HG03354 (cell line): ENCODE measurements at regions not wholly inside any gene's neighbourhood (a gene's known extent, or its start where the extent isn't known, plus 50 kb on each side); places are given as distances from the start of the nearest gene placed in this dataset.

Experiments
- ATAC-seq: cut with Tn5 transposase; IDR thresholded peaks from one replicate; pipeline ENCODE4 v1.9.1; 2021; ENCODE audit warnings: mild to moderate bottlenecking; ENCODE audit not compliant: unreplicated experiment, poor library complexity, severe bottlenecking

DNA sequence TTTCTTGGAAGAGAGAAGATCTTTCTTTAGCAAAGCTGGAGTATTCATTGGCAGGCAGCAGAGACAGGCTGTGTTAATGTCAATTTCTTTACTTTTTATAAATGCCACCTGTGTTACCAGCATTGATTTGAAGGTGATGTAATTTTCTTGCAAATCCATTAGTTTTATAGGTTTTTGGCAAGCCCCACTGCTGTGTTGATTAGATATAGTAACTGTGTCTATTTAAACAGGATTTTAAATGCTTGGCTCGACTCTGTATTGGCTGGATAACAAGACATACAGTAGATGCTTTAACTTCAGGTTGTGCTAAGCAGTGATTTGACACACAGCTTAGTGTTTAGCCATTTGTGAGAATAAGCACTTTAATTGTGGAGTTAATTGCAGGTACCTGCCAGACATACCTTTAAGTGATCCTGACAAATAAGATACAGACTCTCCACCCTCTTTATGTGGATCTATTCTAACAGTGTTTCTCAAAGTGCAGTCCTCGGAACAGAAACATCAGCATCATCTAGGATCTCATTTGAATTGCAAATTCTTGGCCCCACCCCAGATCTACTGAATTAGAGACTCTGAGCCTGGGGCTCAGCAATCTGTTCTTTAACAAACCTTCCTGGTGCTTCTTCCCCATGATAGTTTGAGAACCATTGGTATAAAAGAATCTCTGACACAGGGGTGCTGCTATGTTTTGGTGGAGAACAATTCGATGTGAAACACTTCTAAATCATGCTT is 397.5 kb downstream of the HDGFL1 start:
- ATAC-seq, result no peak

- ATAC-seq, result no peak
Observed at GRCh38 chr6:22970004-22970403, 400.6 kb downstream of the HDGFL1 start.

DNA sequence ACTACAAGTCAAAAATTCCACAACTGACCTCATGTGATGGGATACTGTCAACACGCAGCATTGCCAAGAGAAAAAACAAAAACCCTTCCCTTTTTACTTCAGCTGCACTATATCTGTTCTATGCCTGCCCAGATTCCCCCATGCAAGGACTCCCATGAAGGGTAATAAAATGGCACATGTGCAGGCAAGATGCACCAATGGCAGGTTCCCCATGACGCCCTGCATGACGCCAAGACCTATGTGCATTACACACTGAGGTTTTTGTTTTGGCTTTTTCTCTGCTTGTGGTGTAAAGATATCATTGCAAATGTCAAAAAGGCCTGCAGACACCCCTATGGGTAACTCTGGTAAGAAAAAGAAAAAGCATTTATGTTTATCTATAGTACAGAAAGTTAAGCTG is 403.4 kb downstream of the HDGFL1 start:
- no peak for ATAC-seq

DNA sequence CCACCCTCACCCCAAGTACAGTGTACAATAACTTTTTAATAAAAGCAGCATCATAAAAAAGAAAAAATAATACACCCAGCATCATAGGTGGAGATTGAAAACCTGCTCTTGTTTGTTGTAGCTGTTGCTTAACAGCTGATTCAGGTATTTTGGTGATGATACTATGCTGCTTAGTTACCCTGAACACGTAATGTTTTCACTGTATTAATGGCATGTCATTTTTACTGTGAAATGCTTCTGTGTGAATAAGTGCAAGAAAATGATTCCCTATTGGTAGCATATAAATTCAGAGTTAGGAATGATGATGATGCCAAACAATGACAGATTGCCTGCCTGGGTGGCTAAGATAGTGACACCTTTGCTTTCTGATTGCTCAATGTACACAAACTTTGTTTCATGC is 405.7 kb downstream of the HDGFL1 start:
- no peak for ATAC-seq

- ATAC-seq, result no peak
Observed at GRCh38 chr6:22980446-22980845, 411.1 kb downstream of the HDGFL1 start.

- ATAC-seq, result no peak
Observed at GRCh38 chr6:23002044-23002619, 432.8 kb downstream of the HDGFL1 start.

GRCh38 chr6:23003671-23004467 is 434.5 kb downstream of the HDGFL1 start:
- no peak for ATAC-seq

- ATAC-seq, result no peak
Observed at GRCh38 chr6:23006656-23007055, 437.3 kb downstream of the HDGFL1 start.

DNA sequence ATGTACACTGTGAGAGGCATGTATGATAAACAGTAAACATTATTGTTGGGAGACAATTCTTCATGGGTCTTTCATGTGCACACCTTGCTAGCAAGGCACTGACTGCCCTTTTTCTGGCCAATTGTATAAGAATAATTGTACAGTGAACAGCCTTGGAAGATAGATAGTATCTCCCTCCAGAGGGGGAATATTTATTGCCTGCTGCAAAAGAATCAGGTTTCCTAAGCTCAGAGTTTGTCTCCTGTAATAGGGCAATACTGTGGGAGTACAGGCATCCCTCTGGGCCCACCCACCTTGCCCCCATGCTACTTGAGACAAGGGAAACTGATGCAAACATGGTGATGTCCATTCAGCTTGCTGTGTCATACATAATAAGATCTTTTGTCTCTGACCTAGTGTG is 442.2 kb downstream of the HDGFL1 start:
- ATAC-seq, result no peak

GRCh38 chr6:23013776-23014175 is 444.4 kb downstream of the HDGFL1 start:
- no peak for ATAC-seq

- ATAC-seq, result no peak
Observed at GRCh38 chr6:23016696-23017095, 447.3 kb downstream of the HDGFL1 start.

DNA sequence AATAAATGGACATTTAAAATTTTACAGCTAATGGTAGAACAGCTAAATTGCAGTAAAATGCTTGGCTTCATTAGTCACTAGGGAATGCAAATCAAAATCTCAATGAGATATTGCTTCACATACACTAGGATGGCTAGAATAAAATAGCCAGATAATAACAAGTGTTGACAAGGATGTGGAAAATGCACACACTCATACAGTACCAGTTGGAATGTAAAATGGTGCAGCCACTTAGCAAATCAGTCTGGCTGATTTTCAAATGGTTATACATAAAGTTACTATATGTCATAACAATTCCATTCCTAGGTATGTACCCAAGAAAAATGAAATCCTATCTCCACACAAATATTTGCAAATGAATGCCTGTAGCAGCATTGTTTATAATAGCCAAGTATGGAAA is 452.1 kb downstream of the HDGFL1 start:
- no peak for ATAC-seq

DNA sequence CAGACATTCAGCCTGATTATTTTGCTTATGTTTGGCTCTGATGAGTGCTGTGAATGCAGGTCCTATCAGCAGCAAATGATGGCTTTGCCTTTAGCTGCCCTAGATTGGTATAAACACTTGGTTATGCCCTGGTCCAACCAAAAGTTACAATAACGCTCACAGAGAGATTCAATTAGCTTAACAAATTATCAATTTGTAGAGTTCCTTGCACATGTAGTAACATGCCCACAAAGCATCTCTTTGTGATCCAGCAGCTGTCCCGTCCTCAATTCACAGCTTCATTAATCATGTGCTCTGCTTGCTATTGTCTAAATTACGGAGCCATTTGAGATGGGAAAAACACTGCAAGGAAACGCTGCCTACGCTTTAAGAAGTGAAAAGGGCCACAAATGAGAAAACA is 457.9 kb downstream of the HDGFL1 start:
- no peak for ATAC-seq

GRCh38 chr6:23031986-23032385 is 462.6 kb downstream of the HDGFL1 start:
- no peak for ATAC-seq

DNA sequence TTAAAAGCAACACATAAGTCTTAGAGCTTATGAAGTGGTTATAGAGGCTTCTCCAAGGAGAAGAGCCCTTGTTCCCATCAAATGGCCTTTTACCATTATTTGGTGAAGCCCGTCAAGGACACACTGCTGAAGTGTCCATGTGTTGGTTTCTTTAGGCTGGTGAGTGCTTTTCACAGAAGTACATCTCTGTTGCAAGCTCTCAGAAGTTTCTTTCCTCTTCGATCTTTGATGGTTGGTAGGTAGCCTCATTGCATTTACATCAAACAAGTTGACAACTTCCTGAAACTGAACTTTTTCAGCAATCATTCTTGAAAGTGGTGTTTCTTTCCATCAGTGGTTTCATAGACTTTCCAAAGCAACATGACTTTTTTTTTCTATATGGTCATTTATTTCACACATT is 465.6 kb downstream of the HDGFL1 start:
- no peak for ATAC-seq

- no peak for ATAC-seq
Observed at GRCh38 chr6:23036406-23036983, 467.1 kb downstream of the HDGFL1 start.

- ATAC-seq, result no peak
Observed at GRCh38 chr6:23040899-23041298, 471.5 kb downstream of the HDGFL1 start.

DNA sequence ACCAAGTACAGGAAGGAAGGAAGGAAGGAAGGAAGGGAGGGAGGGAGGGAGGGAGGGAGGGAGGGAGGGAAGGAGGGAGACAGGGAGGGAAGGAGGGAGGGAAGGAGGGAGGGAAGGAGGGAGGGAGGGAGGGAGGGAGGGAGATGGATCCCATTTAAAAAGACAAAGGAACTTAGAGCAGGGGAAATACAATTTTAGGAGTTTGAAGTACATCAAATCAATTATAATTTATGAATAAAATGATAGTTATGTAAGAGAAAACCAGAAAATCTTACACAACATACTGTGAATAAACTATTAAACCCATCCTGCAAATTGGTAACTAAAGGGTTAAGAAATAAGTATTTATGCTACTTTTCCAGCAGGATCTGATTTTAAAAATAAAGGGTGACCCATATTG is 475.9 kb downstream of the HDGFL1 start:
- no peak for ATAC-seq

GRCh38 chr6:23055523-23055922 is 486.2 kb downstream of the HDGFL1 start:
- no peak for ATAC-seq

DNA sequence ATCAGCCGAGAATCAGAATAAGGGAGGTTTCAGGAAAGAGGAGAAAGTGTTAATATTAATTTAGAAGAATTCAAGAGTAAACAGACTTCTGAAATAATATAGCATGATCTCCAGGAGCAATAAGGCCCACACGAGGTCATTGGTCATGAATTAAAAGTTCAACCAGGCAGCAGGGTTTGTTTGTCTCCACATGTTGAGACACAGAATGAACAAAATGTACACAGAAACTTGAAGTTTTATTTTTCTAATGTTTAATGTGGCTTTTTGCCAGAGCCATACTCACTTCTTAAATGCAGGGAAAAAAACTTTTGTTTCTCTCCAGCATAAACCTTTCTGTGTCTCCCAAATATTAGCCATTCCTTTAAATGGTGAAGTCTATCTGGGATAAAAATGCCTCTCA is 504.5 kb downstream of the HDGFL1 start:
- ATAC-seq, result no peak

DNA sequence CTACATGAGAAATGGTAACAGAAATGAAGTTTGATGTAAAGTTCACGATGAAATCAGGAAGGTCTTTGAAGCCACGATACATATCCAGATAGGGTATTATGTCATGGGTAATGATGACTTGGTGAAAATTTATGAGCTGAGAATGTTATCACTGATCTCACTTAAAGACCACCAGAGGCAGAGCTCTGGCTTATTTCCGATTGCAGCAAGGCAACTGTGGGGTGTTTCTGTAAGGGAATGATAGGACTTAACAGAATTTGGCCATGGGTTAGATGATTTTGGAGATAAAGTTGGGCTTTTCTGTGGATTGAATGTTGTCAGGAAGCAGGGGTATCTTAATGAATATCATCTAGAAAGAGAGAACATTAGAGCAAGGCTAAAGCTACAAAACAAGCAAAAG is 508.4 kb downstream of the HDGFL1 start:
- ATAC-seq, result no peak
